ENCODE measurements at regions not wholly inside any gene's neighbourhood (a gene's known extent, or its start where the extent isn't known, plus 50 kb on each side); places are given as distances from the start of the nearest gene placed in this dataset.

GRCh38 chr20:48339190-48339985 lies 488.4 kb downstream of the PREX1 start:
- H3K36me3 ChIP-seq (ENCODE audit: control insufficient read depth in 2 of 3, insufficient read depth in 3 of 3, low read length in 3 of 3): no peaks in the 10 kb centered on the region
- H3K27me3 ChIP-seq (ENCODE audit: control insufficient read depth, insufficient read depth, low read length): no peaks in the 10 kb centered on the region
- H3K9me3 ChIP-seq (ENCODE audit: control insufficient read depth in 2 of 3, insufficient read depth in 1 of 3, low read length in 3 of 3): no peaks in the 10 kb centered on the region
- H3K4me1 ChIP-seq (ENCODE audit: control insufficient read depth in 2 of 3, insufficient read depth in 2 of 3, low read depth in 1 of 3, low read length in 3 of 3): no peaks in the 10 kb centered on the region
- no peak overlapping the region for H3K4me3 ChIP-seq (ENCODE audit: low read length in 3 of 3)
- intact Hi-C loops (cut with DNase I): no loop called here
- DNase-seq: peak in 4 of 5 donors; percentile 28 to 68 (median 46)
- no peak overlapping the region for H3K27ac ChIP-seq (ENCODE audit: low read depth in 2 of 2, low read length in 2 of 2)
- TF ChIP-seq, protein P1, sequence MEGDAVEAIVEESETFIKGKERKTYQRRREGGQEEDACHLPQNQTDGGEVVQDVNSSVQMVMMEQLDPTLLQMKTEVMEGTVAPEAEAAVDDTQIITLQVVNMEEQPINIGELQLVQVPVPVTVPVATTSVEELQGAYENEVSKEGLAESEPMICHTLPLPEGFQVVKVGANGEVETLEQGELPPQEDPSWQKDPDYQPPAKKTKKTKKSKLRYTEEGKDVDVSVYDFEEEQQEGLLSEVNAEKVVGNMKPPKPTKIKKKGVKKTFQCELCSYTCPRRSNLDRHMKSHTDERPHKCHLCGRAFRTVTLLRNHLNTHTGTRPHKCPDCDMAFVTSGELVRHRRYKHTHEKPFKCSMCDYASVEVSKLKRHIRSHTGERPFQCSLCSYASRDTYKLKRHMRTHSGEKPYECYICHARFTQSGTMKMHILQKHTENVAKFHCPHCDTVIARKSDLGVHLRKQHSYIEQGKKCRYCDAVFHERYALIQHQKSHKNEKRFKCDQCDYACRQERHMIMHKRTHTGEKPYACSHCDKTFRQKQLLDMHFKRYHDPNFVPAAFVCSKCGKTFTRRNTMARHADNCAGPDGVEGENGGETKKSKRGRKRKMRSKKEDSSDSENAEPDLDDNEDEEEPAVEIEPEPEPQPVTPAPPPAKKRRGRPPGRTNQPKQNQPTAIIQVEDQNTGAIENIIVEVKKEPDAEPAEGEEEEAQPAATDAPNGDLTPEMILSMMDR (IDR thresholded peaks at IDR 0.05; ENCODE audit: borderline replicate concordance, extremely low read depth, insufficient read depth): no peak
- FAIRE-seq: no peak
- H3K9ac ChIP-seq (ENCODE audit: low read length in 3 of 3): no peak overlapping the region

GRCh38 chr20:48338717-48339116 lies 489.1 kb downstream of the PREX1 start:
- no peak overlapping the region for H3K4me3 ChIP-seq (ENCODE audit: low read length in 3 of 3)
- DNase-seq (no peak), FAIRE-seq (no peak)
- no peaks in the 10 kb centered on the region for H3K9me3 ChIP-seq (ENCODE audit: control insufficient read depth in 2 of 3, insufficient read depth in 1 of 3, low read length in 3 of 3)
- no peak overlapping the region for H3K9ac ChIP-seq (ENCODE audit: low read length in 3 of 3)
- intact Hi-C loops (cut with DNase I): no loop called here
- H3K27me3 ChIP-seq (ENCODE audit: control insufficient read depth, insufficient read depth, low read length): no peaks in the 10 kb centered on the region
- no peak overlapping the region for H3K27ac ChIP-seq (ENCODE audit: low read depth in 2 of 2, low read length in 2 of 2)
- H3K4me1 ChIP-seq (ENCODE audit: control insufficient read depth in 2 of 3, insufficient read depth in 2 of 3, low read depth in 1 of 3, low read length in 3 of 3): no peaks in the 10 kb centered on the region
- TF ChIP-seq, protein P1 (IDR thresholded peaks at IDR 0.05; ENCODE audit: borderline replicate concordance, extremely low read depth, insufficient read depth): no peak
- H3K36me3 ChIP-seq (ENCODE audit: control insufficient read depth in 2 of 3, insufficient read depth in 3 of 3, low read length in 3 of 3): no peaks in the 10 kb centered on the region

GRCh38 chr20:48336597-48336996 lies 491.2 kb downstream of the PREX1 start:
- Histone ChIP-seq H3K9me3 (ENCODE audit: control insufficient read depth in 2 of 3, insufficient read depth in 1 of 3, low read length in 3 of 3) (no peaks in the 10 kb centered on the region), H3K4me3 (ENCODE audit: low read length in 3 of 3) (no peak overlapping the region), H3K9ac (ENCODE audit: low read length in 3 of 3) (no peak overlapping the region), H3K36me3 (ENCODE audit: control insufficient read depth in 2 of 3, insufficient read depth in 3 of 3, low read length in 3 of 3) (no peaks in the 10 kb centered on the region), H3K4me1 (ENCODE audit: control insufficient read depth in 2 of 3, insufficient read depth in 2 of 3, low read depth in 1 of 3, low read length in 3 of 3) (no peaks in the 10 kb centered on the region), H3K27me3 (ENCODE audit: control insufficient read depth, insufficient read depth, low read length) (no peaks in the 10 kb centered on the region), H3K27ac (ENCODE audit: low read depth in 2 of 2, low read length in 2 of 2) (no peak overlapping the region)
- no peak for DNase-seq
- no peak for FAIRE-seq
- TF ChIP-seq, protein P1 (IDR thresholded peaks at IDR 0.05; ENCODE audit: borderline replicate concordance, extremely low read depth, insufficient read depth): no peak
- intact Hi-C loops (cut with DNase I): no loop called here
